Tibial artery (tissue), 4 donors: ENCODE measurements at regions not wholly inside any gene's neighbourhood (a gene's known extent, or its start where the extent isn't known, plus 50 kb on each side); places are given as distances from the start of the nearest gene placed in this dataset.

Experiments
- DNase-seq, 2 donors: peaks; one replicate each; pipeline ENCODE4 v3.0.0-alpha.2; 2019
- H3K27ac ChIP-seq, 2 donors: fragments of 200-600 bp; sonication (generic) in 1 of 2; 1 replicate in 1 of 2; 2 replicates in 1 of 2; pipeline ENCODE4 v1.5.1; 2018 to 2019; ENCODE audit warnings: mild to moderate bottlenecking in 1 of 2
- H3K27me3 ChIP-seq, 2 donors: fragments of 200-600 bp; sonication (generic) in 1 of 2; one replicate each; pipeline versions ENCODE4 v1.5.1 to v1.6.0; 2016 to 2019
- H3K36me3 ChIP-seq, 3 donors: fragments of 200-600 bp; sonication (generic) in 2 of 3; one replicate each; pipeline ENCODE4 v1.5.1; 2016 to 2019; ENCODE audit warnings: mild to moderate bottlenecking in 2 of 3
- H3K4me1 ChIP-seq, 4 donors: fragments of 200-600 bp; sonication (generic) in 2 of 4; 1 replicate in 3 of 4; 2 replicates in 1 of 4; pipeline ENCODE4 v1.5.1; 2016 to 2019
- H3K4me3 ChIP-seq, 2 donors: fragments of 200-600 bp; sonication (generic) in 1 of 2; 1 replicate in 1 of 2; 2 replicates in 1 of 2; pipeline ENCODE4 v1.5.1; 2018 to 2019; ENCODE audit warnings: mild to moderate bottlenecking in 2 of 2
- H3K9me3 ChIP-seq, 3 donors: fragments of 200-600 bp; sonication (generic) in 1 of 3; one replicate each; pipeline ENCODE4 v1.5.1; 2016 to 2019
- intact Hi-C: fragments of 100-400 bp; cut with DNase I; formaldehyde crosslinking; loops from one replicate; pipeline ENCODE4 v1.15.0; 2023; ENCODE audit warnings: low total_unique reads
- TF ChIP-seq, protein P1 (sequence below), 2 experiments: fragments of 200-600 bp in 1 of 2; fragments of 450-650 bp in 1 of 2; IDR thresholded peaks; one replicate each; pipeline ENCODE4 v1.5.1; 2017 to 2019; ENCODE audit warnings: antibody characterized with exemption in 2 of 2, mild to moderate bottlenecking in 1 of 2, moderate library complexity in 1 of 2

DNA sequence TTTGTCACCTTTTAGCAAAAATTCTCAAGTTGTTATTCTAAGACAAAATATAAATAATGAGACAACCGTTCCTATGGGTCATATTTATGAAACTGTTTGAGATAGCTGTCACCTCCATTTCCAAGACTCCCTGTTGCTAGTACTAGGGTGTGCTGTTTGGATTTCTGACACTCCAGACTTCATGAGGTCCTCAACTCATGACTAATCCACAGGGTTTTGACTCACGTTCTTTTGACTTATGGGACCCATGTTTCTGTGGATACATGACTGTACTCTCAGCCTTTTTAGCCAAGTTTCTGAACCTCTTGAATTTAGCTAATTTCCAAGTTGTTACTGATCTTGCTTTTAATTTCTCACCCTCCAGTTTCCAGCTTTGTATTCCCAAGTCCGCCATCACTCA, 178.7 kb upstream of the FAM98A start:
- H3K27me3 ChIP-seq, result no peaks in the 10 kb centered on the region
- H3K4me1 ChIP-seq, result no peaks in the 10 kb centered on the region
- TF ChIP-seq, protein P1, sequence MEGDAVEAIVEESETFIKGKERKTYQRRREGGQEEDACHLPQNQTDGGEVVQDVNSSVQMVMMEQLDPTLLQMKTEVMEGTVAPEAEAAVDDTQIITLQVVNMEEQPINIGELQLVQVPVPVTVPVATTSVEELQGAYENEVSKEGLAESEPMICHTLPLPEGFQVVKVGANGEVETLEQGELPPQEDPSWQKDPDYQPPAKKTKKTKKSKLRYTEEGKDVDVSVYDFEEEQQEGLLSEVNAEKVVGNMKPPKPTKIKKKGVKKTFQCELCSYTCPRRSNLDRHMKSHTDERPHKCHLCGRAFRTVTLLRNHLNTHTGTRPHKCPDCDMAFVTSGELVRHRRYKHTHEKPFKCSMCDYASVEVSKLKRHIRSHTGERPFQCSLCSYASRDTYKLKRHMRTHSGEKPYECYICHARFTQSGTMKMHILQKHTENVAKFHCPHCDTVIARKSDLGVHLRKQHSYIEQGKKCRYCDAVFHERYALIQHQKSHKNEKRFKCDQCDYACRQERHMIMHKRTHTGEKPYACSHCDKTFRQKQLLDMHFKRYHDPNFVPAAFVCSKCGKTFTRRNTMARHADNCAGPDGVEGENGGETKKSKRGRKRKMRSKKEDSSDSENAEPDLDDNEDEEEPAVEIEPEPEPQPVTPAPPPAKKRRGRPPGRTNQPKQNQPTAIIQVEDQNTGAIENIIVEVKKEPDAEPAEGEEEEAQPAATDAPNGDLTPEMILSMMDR (IDR thresholded peaks at IDR 0.05), result no peak
- H3K4me3 ChIP-seq, result no peak overlapping the region
- H3K27ac ChIP-seq, result no peak overlapping the region
- H3K9me3 ChIP-seq, result no peaks in the 10 kb centered on the region
- intact Hi-C loops, result no loop called here
- no peaks in the 10 kb centered on the region for H3K36me3 ChIP-seq
- DNase-seq, result no peak

DNA sequence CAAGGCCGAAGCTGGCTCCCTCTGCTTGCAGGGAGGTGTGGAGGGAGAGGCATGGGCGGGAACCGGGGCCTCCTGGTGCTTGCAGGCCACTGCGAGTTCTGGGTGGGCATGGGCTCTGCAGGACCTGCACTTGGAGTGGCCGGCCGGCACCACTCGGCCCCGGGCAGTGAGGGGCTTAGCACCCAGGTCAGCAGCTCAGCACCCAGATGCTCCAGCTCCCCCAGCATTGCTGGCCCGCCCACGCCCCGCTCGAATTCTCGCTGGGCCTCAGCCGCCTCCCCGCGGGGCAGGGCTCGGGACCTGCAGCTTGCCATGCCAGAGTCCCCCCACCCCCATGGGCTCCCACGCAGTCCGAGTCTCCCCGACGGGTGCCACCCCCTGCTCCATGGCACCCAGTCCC, 176.2 kb upstream of the FAM98A start:
- no peak overlapping the region for H3K4me3 ChIP-seq
- TF ChIP-seq, protein P1 (IDR thresholded peaks at IDR 0.05), result no peak
- H3K9me3 ChIP-seq, result no peaks in the 10 kb centered on the region
- no peak for DNase-seq
- no peaks in the 10 kb centered on the region for H3K27me3 ChIP-seq
- no peaks in the 10 kb centered on the region for H3K4me1 ChIP-seq
- H3K36me3 ChIP-seq, result no peaks in the 10 kb centered on the region
- no peak overlapping the region for H3K27ac ChIP-seq
- intact Hi-C loops, result no loop called here

DNA sequence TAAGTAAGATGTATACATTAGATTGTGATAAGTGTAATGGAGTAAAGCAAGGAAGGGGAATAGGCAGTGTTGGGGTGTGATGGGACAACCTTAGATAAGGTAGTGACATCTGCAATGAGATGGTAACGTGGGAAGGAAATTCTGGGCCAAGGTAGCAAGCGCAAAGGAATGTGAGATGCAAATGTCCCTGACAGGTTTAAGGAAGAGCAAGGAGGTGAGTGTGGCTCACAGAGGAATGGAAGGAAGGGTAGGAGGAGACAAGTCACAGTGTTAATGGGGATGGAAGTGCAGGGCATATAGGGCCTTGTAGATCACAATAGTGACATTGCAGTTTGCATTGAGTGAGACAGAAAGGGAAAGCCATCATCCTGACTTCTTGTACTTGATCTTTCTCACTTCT, 170.9 kb upstream of the FAM98A start:
- no peak overlapping the region for H3K4me3 ChIP-seq
- TF ChIP-seq, protein P1 (IDR thresholded peaks at IDR 0.05), result no peak
- no peaks in the 10 kb centered on the region for H3K9me3 ChIP-seq
- no peaks in the 10 kb centered on the region for H3K36me3 ChIP-seq
- no peak overlapping the region for H3K27ac ChIP-seq
- H3K27me3 ChIP-seq, result no peaks in the 10 kb centered on the region
- no peaks in the 10 kb centered on the region for H3K4me1 ChIP-seq
- DNase-seq, result no peak
- intact Hi-C loops, result no loop called here

DNA sequence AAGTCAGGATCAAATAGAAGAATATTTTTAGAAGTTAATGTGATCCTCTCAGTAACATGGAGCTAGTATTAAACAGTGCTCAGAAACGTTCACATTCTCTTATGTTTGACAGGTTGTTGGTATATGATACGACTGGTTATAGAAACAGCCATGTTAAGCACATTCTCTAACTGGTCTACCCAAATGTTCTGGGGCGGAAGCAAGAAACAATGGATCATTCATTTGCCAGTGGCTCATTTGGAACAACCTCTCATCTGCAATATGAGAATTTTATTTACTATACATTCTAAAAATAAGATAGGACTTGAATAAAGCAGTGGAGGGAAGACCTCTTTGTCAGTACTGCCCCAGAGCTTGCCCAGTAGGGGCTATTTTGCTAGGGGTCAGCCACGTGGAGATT, 167.1 kb upstream of the FAM98A start:
- Histone ChIP-seq H3K4me3 (no peak overlapping the region), H3K27ac (no peak overlapping the region), H3K4me1 (no peaks in the 10 kb centered on the region), H3K9me3 (no peaks in the 10 kb centered on the region), H3K36me3 (no peaks in the 10 kb centered on the region), H3K27me3 (no peaks in the 10 kb centered on the region)
- DNase-seq, result no peak
- intact Hi-C loops, result no loop called here
- TF ChIP-seq, protein P1 (IDR thresholded peaks at IDR 0.05), result no peak

DNA sequence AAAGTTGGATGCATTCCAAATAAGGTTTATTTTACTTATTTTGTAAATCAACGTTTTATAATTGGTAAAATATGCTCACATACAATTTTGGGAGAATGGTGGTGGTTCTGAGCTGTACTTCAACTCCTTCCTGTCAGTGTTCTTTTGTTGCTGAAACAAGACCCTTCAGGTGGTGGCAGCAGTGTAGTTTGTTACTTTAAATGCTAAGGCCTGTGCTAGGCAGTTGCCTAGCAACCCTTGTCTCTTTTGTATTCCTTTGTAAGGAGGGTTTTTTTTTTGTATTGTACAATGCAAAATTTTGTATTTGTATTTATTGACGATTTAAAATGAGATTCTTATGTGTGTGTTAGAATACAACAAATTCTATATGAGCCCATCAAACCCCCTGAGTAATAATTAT, 166.0 kb upstream of the FAM98A start:
- intact Hi-C loops, result no loop called here
- no peaks in the 10 kb centered on the region for H3K9me3 ChIP-seq
- H3K27me3 ChIP-seq, result no peaks in the 10 kb centered on the region
- DNase-seq, result no peak
- no peak overlapping the region for H3K4me3 ChIP-seq
- TF ChIP-seq, protein P1 (IDR thresholded peaks at IDR 0.05), result no peak
- no peaks in the 10 kb centered on the region for H3K36me3 ChIP-seq
- H3K27ac ChIP-seq, result no peak overlapping the region
- H3K4me1 ChIP-seq, result no peaks in the 10 kb centered on the region

DNA sequence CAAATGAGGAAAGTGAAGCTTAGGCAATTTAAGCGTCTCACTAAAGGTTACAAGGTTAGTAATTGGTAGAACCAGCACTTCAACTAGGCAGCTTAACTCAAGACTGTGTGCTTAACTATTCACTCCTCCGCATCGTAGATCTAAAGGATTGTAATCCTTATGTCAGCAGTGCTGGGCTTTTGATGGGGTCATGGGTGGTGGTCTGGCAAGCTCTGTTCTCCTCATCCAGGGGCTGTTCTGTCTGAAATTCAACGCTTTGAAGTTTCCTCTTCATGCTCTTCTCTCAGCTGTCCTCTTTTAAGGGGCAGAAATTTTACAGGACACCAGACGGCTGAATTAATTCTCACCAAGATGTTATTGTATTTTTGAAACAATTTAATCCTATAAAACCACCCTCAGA, 165.5 kb upstream of the FAM98A start:
- Histone ChIP-seq H3K4me3 (no peak overlapping the region), H3K4me1 (no peaks in the 10 kb centered on the region), H3K27ac (no peak overlapping the region), H3K9me3 (no peaks in the 10 kb centered on the region), H3K36me3 (no peaks in the 10 kb centered on the region), H3K27me3 (no peaks in the 10 kb centered on the region)
- TF ChIP-seq, protein P1 (IDR thresholded peaks at IDR 0.05), result no peak
- no peak for DNase-seq
- intact Hi-C loops, result no loop called here
